ENCODE measurements at regions not wholly inside any gene's neighbourhood (a gene's known extent, or its start where the extent isn't known, plus 50 kb on each side); places are given as distances from the start of the nearest gene placed in this dataset.
"Not testable (repeated sequence)": the region's sequence is repeated elsewhere in the genome, so short reads cannot be mapped to it uniquely, and the experiment has no call there.

GRCh38 chr11:135075740-135076139 lies 663.7 kb upstream of the B3GAT1 start:
- DNase-seq = no peak

GRCh38 chr11:135074397-135074998 lies 662.5 kb upstream of the B3GAT1 start:
- DNase-seq = no peak

- DNase-seq = no peak
Measured at GRCh38 chr11:135073870-135074269, 661.8 kb upstream of the B3GAT1 start.

- DNase-seq = no peak
Measured at GRCh38 chr11:135073381-135073780, 661.3 kb upstream of the B3GAT1 start.

GRCh38 chr11:135069890-135070289 lies 657.8 kb upstream of the B3GAT1 start:
- DNase-seq = no peak

- DNase-seq = no peak
Measured at GRCh38 chr11:135069063-135069462, 657.0 kb upstream of the B3GAT1 start.

- DNase-seq = no peak
Measured at GRCh38 chr11:135062994-135063393, 651.0 kb upstream of the B3GAT1 start.

GRCh38 chr11:135061166-135061565 lies 649.1 kb upstream of the B3GAT1 start:
- DNase-seq = no peak

GRCh38 chr11:135046986-135047385 lies 634.9 kb upstream of the B3GAT1 start:
- DNase-seq = no peak

GRCh38 chr11:135046556-135046955 lies 634.5 kb upstream of the B3GAT1 start:
- DNase-seq = no peak

- no peak for DNase-seq
Measured at GRCh38 chr11:135043434-135043833, 631.4 kb upstream of the B3GAT1 start.

- DNase-seq = no peak
Measured at GRCh38 chr11:135037828-135038227, 625.8 kb upstream of the B3GAT1 start.

- DNase-seq = no peak
Measured at GRCh38 chr11:135036488-135037297, 624.7 kb upstream of the B3GAT1 start.

- no peak for DNase-seq
Measured at GRCh38 chr11:135035282-135035681, 623.2 kb upstream of the B3GAT1 start.

- no peak for DNase-seq
Measured at GRCh38 chr11:135033540-135033939, 621.5 kb upstream of the B3GAT1 start.

GRCh38 chr11:135031205-135031989 lies 619.4 kb upstream of the B3GAT1 start:
- DNase-seq = no peak

- no peak for DNase-seq
Measured at GRCh38 chr11:135027461-135027860, 615.4 kb upstream of the B3GAT1 start.

- no peak for DNase-seq
Measured at GRCh38 chr11:135023499-135023898, 611.5 kb upstream of the B3GAT1 start.

- DNase-seq = no peak
Measured at GRCh38 chr11:135022454-135022853, 610.4 kb upstream of the B3GAT1 start.

- no peak for DNase-seq
Measured at GRCh38 chr11:135019899-135020298, 607.9 kb upstream of the B3GAT1 start.

- no peak for DNase-seq
Measured at GRCh38 chr11:135019343-135019871, 607.4 kb upstream of the B3GAT1 start.

GRCh38 chr11:135017296-135017695 lies 605.3 kb upstream of the B3GAT1 start:
- DNase-seq = no peak

- DNase-seq = no peak
Measured at GRCh38 chr11:135015966-135016365, 603.9 kb upstream of the B3GAT1 start.

- DNase-seq = not testable (repeated sequence)
Measured at GRCh38 chr11:135011313-135011712, 599.3 kb upstream of the B3GAT1 start.

Data from NCI-H446 treated with DMSO at 0.1 percent for 48 hours (cell line).